DMS114 treated with DMSO at 0.1 percent for 48 hours (cell line): ENCODE measurements at regions not wholly inside any gene's neighbourhood (a gene's known extent, or its start where the extent isn't known, plus 50 kb on each side); places are given as distances from the start of the nearest gene placed in this dataset.
"Not testable (repeated sequence)": the region's sequence is repeated elsewhere in the genome, so short reads cannot be mapped to it uniquely, and the experiment has no call there.

Experiments used
- DNase-seq: peaks from one replicate; lab custom pipeline; 2025; ENCODE audit not compliant: unreplicated experiment; lab: John Stamatoyannopoulos, UW

- DNase-seq: not testable (repeated sequence)
These were observed 201.2 kb downstream of the POTEC start for GRCh38 chr18:14342170-14342569.

- not testable (repeated sequence) for DNase-seq
These were observed 203.8 kb upstream of the ZNF519 start for GRCh38 chr18:14336017-14336416.

GRCh38 chr18:14321217-14321616, 189.0 kb upstream of the ZNF519 start:
- not testable (repeated sequence) for DNase-seq

- not testable (repeated sequence) for DNase-seq
These were observed 169.0 kb upstream of the ZNF519 start for GRCh38 chr18:14301255-14301654.

GRCh38 chr18:14295081-14295480, 162.8 kb upstream of the ZNF519 start:
- DNase-seq: not testable (repeated sequence)

GRCh38 chr18:14285053-14285452, 152.8 kb upstream of the ZNF519 start:
- no peak for DNase-seq

- DNase-seq: not testable (repeated sequence)
These were observed 143.2 kb upstream of the ZNF519 start for GRCh38 chr18:14275391-14275790.

GRCh38 chr18:14265637-14266410, 133.6 kb upstream of the ZNF519 start:
- not testable (repeated sequence) for DNase-seq

- not testable (repeated sequence) for DNase-seq
These were observed 130.6 kb upstream of the ZNF519 start for GRCh38 chr18:14262786-14263185.

- DNase-seq: not testable (repeated sequence)
These were observed 117.9 kb upstream of the ZNF519 start for GRCh38 chr18:14250084-14250677.

- not testable (repeated sequence) for DNase-seq
These were observed 107.0 kb upstream of the ZNF519 start for GRCh38 chr18:14239224-14239623.

- not testable (repeated sequence) for DNase-seq
These were observed 104.3 kb upstream of the ZNF519 start for GRCh38 chr18:14236356-14237048.

- not testable (repeated sequence) for DNase-seq
These were observed 93.0 kb upstream of the ZNF519 start for GRCh38 chr18:14225286-14225679.

GRCh38 chr18:14224551-14225285, 92.5 kb upstream of the ZNF519 start:
- not testable (repeated sequence) for DNase-seq

GRCh38 chr18:14223919-14224318, 91.7 kb upstream of the ZNF519 start:
- DNase-seq: not testable (repeated sequence)

GRCh38 chr18:14223231-14223822, 91.1 kb upstream of the ZNF519 start:
- not testable (repeated sequence) for DNase-seq

- DNase-seq: not testable (repeated sequence)
These were observed 90.4 kb upstream of the ZNF519 start for GRCh38 chr18:14222354-14223221.

- DNase-seq: no peak
These were observed 89.5 kb upstream of the ZNF519 start for GRCh38 chr18:14221689-14222088.

- DNase-seq: not testable (repeated sequence)
These were observed 83.7 kb upstream of the ZNF519 start for GRCh38 chr18:14215952-14216351.

- DNase-seq: not testable (repeated sequence)
These were observed 71.2 kb upstream of the ZNF519 start for GRCh38 chr18:14203424-14203823.
